Large intestine (tissue), 3 donors: ENCODE measurements at regions not wholly inside any gene's neighbourhood (a gene's known extent, or its start where the extent isn't known, plus 50 kb on each side); places are given as distances from the start of the nearest gene placed in this dataset.

Experiments
- DNase-seq, 2 donors: peaks; one replicate each; pipeline versions ENCODE4 v3.0.0 to v3.0.0-alpha.2; 2013
- H3K27ac ChIP-seq: one replicate; pipeline ENCODE4 v1.5.1; 2013; ENCODE audit warnings: low read length
- H3K27me3 ChIP-seq: 2 replicates; pipeline ENCODE4 v1.6.1; 2013; ENCODE audit warnings: low read length; ENCODE audit not compliant: control insufficient read depth, insufficient read depth
- H3K36me3 ChIP-seq: 2 replicates; pipeline ENCODE4 v1.6.1; 2013; ENCODE audit warnings: low read length; ENCODE audit not compliant: control insufficient read depth, insufficient read depth
- H3K4me1 ChIP-seq: one replicate; pipeline ENCODE4 v1.6.1; 2013; ENCODE audit warnings: low read length; ENCODE audit not compliant: control insufficient read depth, insufficient read depth
- H3K4me3 ChIP-seq: one replicate; pipeline ENCODE4 v1.5.1; 2013; ENCODE audit warnings: low read length
- H3K9me3 ChIP-seq: one replicate; pipeline ENCODE4 v1.6.1; 2013; ENCODE audit warnings: mild to moderate bottlenecking, low read depth, low read length, moderate library complexity; ENCODE audit not compliant: control insufficient read depth
- WGBS: methylation state at CpG from one replicate; pipeline ENCODE4 v1.1.5; 2013; ENCODE audit warnings: low lambda C conversion rate; ENCODE audit not compliant: insufficient coverage; 5-methylcytosine and 5-hydroxymethylcytosine counted together

GRCh38 chr3:27990324-27990723, 251.1 kb upstream of the CMC1 start:
- H3K36me3 ChIP-seq: no peaks in the 10 kb centered on the region
- H3K4me1 ChIP-seq: no peaks in the 10 kb centered on the region
- DNase-seq: no peak
- H3K9me3 ChIP-seq: no peaks in the 10 kb centered on the region
- H3K27me3 ChIP-seq: no peaks in the 10 kb centered on the region
- no peak overlapping the region for H3K27ac ChIP-seq
- H3K4me3 ChIP-seq: no peak overlapping the region

GRCh38 chr3:27990837-27991236, 250.6 kb upstream of the CMC1 start:
- no peak for DNase-seq
- Histone ChIP-seq H3K27me3 (no peaks in the 10 kb centered on the region), H3K4me3 (no peak overlapping the region), H3K4me1 (no peaks in the 10 kb centered on the region), H3K27ac (no peak overlapping the region), H3K36me3 (no peaks in the 10 kb centered on the region), H3K9me3 (no peaks in the 10 kb centered on the region)

DNA sequence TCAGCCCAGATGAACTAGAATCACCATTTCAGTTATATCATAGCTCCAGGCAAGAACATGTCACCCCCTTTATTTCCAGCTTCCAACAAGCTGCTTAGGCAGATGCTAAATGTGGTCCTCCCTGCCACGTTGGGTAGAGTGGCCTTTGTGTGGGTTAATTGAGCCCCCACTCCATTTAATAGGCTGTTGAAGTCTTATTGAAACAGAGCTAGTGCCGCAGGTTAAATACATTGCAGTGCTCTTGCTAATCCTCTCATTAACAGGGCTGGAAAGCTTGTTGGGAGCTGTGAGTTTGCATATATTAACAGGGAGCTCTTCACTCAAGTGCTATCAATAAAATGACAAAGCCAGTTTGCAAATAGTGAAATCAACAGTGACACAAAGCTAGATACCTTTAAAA, 248.4 kb upstream of the CMC1 start:
- Histone ChIP-seq H3K36me3 (no peaks in the 10 kb centered on the region), H3K4me1 (no peaks in the 10 kb centered on the region), H3K27me3 (no peaks in the 10 kb centered on the region), H3K4me3 (no peak overlapping the region), H3K9me3 (no peaks in the 10 kb centered on the region), H3K27ac (no peak overlapping the region)
- no CpG with 5 or more reads among the region's 2 CpGs for WGBS
- DNase-seq: no peak

DNA sequence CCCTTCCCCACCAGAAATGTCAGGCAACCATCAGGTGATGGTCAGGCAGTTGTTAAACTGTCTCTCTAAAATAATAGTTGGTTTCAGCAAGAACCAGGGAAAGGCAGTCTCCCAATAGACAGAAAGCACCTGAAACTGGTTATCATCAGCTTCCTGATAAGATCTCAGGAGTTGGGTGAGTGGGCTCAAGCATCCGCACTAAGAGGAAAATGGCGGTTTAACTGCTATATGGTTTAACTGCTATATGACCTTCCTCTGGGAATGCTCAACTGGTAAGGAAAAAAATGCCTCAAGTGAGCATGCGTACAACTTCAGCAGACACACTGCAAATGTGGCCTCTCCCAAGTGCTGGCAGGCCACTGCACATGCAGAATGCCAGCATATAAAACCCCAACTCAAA, 240.8 kb upstream of the CMC1 start:
- WGBS: no CpG with 5 or more reads among the region's 3 CpGs
- Histone ChIP-seq H3K9me3 (no peaks in the 10 kb centered on the region), H3K4me3 (no peak overlapping the region), H3K36me3 (no peaks in the 10 kb centered on the region), H3K4me1 (no peaks in the 10 kb centered on the region), H3K27me3 (no peaks in the 10 kb centered on the region), H3K27ac (no peak overlapping the region)
- no peak for DNase-seq

DNA sequence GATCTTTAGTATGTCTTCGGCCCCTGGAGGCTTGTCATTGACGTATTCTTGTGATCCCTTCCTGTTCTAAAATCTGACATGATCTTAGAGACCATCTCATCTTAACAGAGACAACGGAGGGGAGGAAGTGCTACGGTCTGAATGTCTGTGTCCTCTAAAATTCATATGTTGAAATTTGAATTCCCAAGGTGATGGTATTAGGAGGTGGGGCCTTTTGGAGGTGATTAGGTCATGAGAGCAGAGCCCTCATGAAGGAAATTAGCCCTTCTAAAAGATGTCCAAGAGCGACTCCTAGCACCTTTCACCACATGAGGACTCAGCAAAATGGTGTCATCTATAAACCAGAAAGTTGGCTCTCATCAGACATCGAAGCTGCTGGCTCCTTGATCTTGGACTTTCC, 233.2 kb upstream of the CMC1 start:
- Histone ChIP-seq H3K36me3 (no peaks in the 10 kb centered on the region), H3K9me3 (no peaks in the 10 kb centered on the region), H3K27me3 (peaks cover 2% of the 10 kb centered on the region), H3K27ac (no peak overlapping the region), H3K4me1 (no peaks in the 10 kb centered on the region), H3K4me3 (no peak overlapping the region)
- DNase-seq: no peak
- WGBS: no CpG with 5 or more reads among the region's 6 CpGs

GRCh38 chr3:28012830-28013229, 228.6 kb upstream of the CMC1 start:
- Histone ChIP-seq H3K4me3 (no peak overlapping the region), H3K27ac (no peak overlapping the region), H3K4me1 (no peaks in the 10 kb centered on the region), H3K9me3 (no peaks in the 10 kb centered on the region), H3K27me3 (peaks cover 2% of the 10 kb centered on the region), H3K36me3 (no peaks in the 10 kb centered on the region)
- DNase-seq: no peak

DNA sequence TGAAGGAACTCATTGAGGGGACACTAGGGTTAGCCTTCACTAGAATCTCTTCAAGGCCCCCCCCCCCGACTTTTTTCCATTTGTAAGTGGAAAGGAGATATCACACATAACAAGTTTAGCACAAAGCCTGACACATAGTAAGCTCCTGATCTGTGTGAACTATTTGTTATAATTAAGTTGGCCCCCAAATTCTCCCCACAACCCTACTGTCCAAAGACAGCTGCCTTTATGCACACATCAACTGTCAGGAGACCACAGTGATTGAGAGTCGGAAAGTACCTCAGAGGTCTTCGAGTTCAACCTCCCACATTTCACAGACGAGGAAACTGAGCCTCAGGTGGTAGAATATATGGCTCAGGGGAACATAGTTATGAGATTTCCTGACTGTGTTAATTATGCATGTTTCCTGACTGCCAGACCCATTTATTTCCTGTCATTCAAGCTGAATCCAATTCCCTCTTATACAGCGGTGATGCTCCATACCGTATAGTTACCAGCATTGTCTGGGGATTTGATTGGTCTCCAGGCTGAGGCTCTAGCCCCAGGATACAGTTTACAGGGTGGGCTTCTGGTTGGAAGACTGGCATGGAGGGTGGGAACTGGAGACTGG, 227.4 kb upstream of the CMC1 start:
- H3K27ac ChIP-seq: no peak overlapping the region
- no peaks in the 10 kb centered on the region for H3K4me1 ChIP-seq
- H3K27me3 ChIP-seq: peaks cover 2% of the 10 kb centered on the region
- DNase-seq: no peak
- no peaks in the 10 kb centered on the region for H3K9me3 ChIP-seq
- no peak overlapping the region for H3K4me3 ChIP-seq
- no peaks in the 10 kb centered on the region for H3K36me3 ChIP-seq
- WGBS: no CpG with 5 or more reads among the region's 6 CpGs

DNA sequence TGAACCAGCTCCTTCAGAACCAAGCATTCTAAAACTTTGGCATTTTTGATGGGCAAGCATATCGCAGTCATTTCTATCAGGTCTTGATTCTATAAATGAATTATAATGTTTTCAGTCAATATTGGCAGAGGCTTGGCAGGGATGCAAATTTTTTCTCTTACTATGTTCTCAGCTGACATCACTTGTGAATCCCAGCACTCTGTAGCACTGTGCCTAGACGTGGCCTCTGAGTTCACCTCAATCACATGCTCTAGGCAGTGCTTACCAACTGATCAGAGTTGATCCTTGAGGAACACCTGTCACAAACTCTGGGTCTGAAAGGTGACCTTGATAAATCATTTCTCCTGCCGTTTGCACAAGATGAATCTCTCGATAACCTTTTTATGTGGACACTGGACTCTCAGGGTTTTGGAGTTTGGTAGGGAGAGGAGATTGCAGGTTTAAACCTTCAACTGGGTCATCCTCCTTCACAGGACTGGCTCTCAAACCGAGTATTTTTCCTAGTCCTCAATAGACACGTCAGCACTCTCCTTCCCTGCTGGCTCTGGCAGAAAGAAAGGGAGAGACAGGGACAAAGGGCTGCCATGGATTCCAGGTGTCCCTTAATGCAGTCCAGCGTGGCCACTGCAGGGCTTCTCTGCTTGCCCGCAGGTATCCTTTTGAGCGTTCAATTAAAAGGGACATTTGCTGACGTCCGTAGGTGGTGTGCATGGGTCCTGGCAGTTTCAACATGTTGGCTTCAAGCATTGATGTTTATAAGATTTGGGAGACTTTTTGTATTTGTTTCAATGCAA, 222.3 kb upstream of the CMC1 start:
- Histone ChIP-seq H3K4me1 (no peaks in the 10 kb centered on the region), H3K27ac (no peak overlapping the region), H3K4me3 (no peak overlapping the region), H3K36me3 (no peaks in the 10 kb centered on the region), H3K27me3 (peaks cover 5% of the 10 kb centered on the region), H3K9me3 (no peaks in the 10 kb centered on the region)
- WGBS: no CpG with 5 or more reads among the region's 11 CpGs
- DNase-seq: no peak

DNA sequence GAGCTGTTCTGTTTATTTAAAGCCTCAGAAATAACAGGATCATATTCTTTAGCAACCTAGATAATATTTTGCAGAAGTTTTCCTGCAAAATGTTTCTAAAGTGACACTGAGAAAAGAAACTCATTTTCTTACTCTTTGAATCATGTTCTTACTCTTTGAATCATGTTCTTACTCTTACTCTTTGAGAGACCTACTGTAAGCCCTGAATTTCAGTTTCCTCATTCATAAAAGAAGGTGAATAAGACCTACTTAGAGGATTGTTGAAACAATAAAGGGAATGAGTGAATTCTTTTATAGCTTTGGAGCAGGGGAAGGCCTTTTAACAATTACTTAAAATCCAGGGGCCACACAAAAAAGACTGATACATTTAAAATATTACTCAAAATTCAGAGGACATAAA, 221.7 kb upstream of the CMC1 start:
- no peak for DNase-seq
- Histone ChIP-seq H3K27me3 (peaks cover 5% of the 10 kb centered on the region), H3K36me3 (no peaks in the 10 kb centered on the region), H3K4me3 (no peak overlapping the region), H3K4me1 (no peaks in the 10 kb centered on the region), H3K27ac (no peak overlapping the region), H3K9me3 (peaks cover under 1% of the 10 kb centered on the region)

DNA sequence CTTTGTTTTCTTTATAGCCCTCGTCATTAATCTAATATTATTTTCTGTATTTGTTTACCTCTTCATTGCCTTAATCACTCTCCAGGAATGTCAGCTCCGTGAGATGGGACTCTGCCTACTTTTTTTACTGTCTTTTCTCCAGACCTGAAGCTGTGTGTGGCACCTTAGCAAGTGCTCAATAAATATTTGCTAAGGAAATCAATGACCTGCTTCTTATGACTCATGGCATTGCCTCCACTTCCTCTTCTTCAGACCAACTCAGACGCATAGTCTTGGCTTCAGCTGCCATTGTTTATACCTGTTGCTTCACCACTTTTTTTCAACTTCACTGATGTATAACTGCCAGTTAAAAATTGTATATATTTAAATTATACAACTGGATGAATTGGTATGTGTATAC, 218.5 kb upstream of the CMC1 start:
- H3K27me3 ChIP-seq: peaks cover 4% of the 10 kb centered on the region
- no peak overlapping the region for H3K27ac ChIP-seq
- no peaks in the 10 kb centered on the region for H3K36me3 ChIP-seq
- no peak for DNase-seq
- H3K9me3 ChIP-seq: peaks cover 6% of the 10 kb centered on the region
- H3K4me1 ChIP-seq: no peaks in the 10 kb centered on the region
- 59% methylated on average over 2 of the region's 3 CpGs for WGBS
- no peak overlapping the region for H3K4me3 ChIP-seq

GRCh38 chr3:28028554-28028953, 212.9 kb upstream of the CMC1 start:
- Histone ChIP-seq H3K4me1 (no peaks in the 10 kb centered on the region), H3K9me3 (peaks cover 6% of the 10 kb centered on the region), H3K4me3 (no peak overlapping the region), H3K36me3 (no peaks in the 10 kb centered on the region), H3K27ac (no peak overlapping the region), H3K27me3 (no peaks in the 10 kb centered on the region)
- WGBS: no CpG with 5 or more reads among the region's 4 CpGs
- no peak for DNase-seq
